WTC11 (cell line): ENCODE measurements at regions not wholly inside any gene's neighbourhood (a gene's known extent, or its start where the extent isn't known, plus 50 kb on each side); places are given as distances from the start of the nearest gene placed in this dataset.

Experiments used
- ATAC-seq: fragments of 200-7000 bp; cut with Tn5 transposase; 2 replicates; pipeline ENCODE4 v1.10.0; 2021; ENCODE audit warnings: mild to moderate bottlenecking, moderate library complexity
- CTCF ChIA-PET: fragments of 300-600 bp; sonication (Branson Sonifier 250); formaldehyde crosslinking; loops from one replicate; lab custom pipeline; 2021; ENCODE audit warnings: antibody characterized with exemption; lab: Charles Lee
- POLR2A ChIA-PET: fragments of 350-600 bp; sonication (Branson Sonifier 250); formaldehyde crosslinking; loops from one replicate; lab custom pipeline; 2021; ENCODE audit warnings: antibody characterized with exemption; lab: Charles Lee
- DNase-seq: peaks from one replicate; pipeline ENCODE4 v3.0.0; 2021; ENCODE audit warnings: low spot score
- H3K27ac Mint-ChIP-seq: 2 replicates; pipeline ENCODE4 v1.8.0; 2021; ENCODE audit warnings: mixed read lengths
- H3K27me3 Mint-ChIP-seq: 2 replicates; pipeline ENCODE4 v1.8.0; 2021; ENCODE audit warnings: low read depth, mild to moderate bottlenecking, moderate library complexity, mixed read lengths
- H3K36me3 Mint-ChIP-seq: 2 replicates; pipeline ENCODE4 v1.8.0; 2021; ENCODE audit warnings: mixed read lengths
- H3K4me1 Mint-ChIP-seq: 2 replicates; pipeline ENCODE4 v1.8.0; 2022; ENCODE audit warnings: mixed read lengths
- H3K4me3 Mint-ChIP-seq: 2 replicates; pipeline ENCODE4 v1.8.0; 2021; ENCODE audit warnings: mild to moderate bottlenecking, moderate library complexity, mixed read lengths
- H3K9me3 Mint-ChIP-seq: 2 replicates; pipeline ENCODE4 v1.8.0; 2021; ENCODE audit warnings: mixed read lengths
- ATF1 ChIP-seq: sonication (generic); formaldehyde crosslinking; IDR thresholded peaks from 2 replicates; pipeline ENCODE4 v1.8.1; 2023; ENCODE audit warnings: mild to moderate bottlenecking, moderate library complexity, missing genetic modification reagents
- ATF6 ChIP-seq: sonication (generic); formaldehyde crosslinking; IDR thresholded peaks from 2 replicates; pipeline ENCODE4 v1.8.1; 2023; ENCODE audit warnings: mild to moderate bottlenecking, missing genetic modification reagents
- CBFB ChIP-seq: sonication (generic); formaldehyde crosslinking; IDR thresholded peaks from 2 replicates; pipeline ENCODE4 v1.8.1; 2022; ENCODE audit warnings: mild to moderate bottlenecking, low read depth, missing genetic modification reagents
- ELF4 ChIP-seq: sonication (generic); formaldehyde crosslinking; IDR thresholded peaks from 2 replicates; pipeline ENCODE4 v1.8.1; 2022; ENCODE audit warnings: low read depth, mild to moderate bottlenecking, moderate library complexity, missing genetic modification reagents
- FOXK1 ChIP-seq: sonication (generic); formaldehyde crosslinking; IDR thresholded peaks from 2 replicates; pipeline ENCODE4 v1.8.0; 2022; ENCODE audit warnings: mild to moderate bottlenecking, moderate library complexity, missing genetic modification reagents
- GTF2I ChIP-seq: fragments of 250-450 bp; sonication (Bioruptor Pico); conservative IDR thresholded peaks from 2 replicates; pipeline ENCODE4 v1.4.0; 2021; ENCODE audit warnings: mild to moderate bottlenecking
- IRF2 ChIP-seq: sonication (generic); formaldehyde crosslinking; IDR thresholded peaks from 2 replicates; pipeline ENCODE4 v1.8.0; 2022; ENCODE audit warnings: low read depth, missing genetic modification reagents, borderline replicate concordance
- RELA ChIP-seq: sonication (generic); formaldehyde crosslinking; IDR thresholded peaks from 2 replicates; pipeline ENCODE4 v1.8.1; 2022; ENCODE audit warnings: missing genetic modification reagents, mild to moderate bottlenecking, borderline replicate concordance
- STAT6 ChIP-seq: sonication (generic); formaldehyde crosslinking; conservative IDR thresholded peaks from 2 replicates; pipeline ENCODE4 v1.8.1; 2023; ENCODE audit warnings: mild to moderate bottlenecking, low read depth, missing genetic modification reagents, moderate library complexity
- TEAD1 ChIP-seq: sonication (generic); formaldehyde crosslinking; IDR thresholded peaks from 2 replicates; pipeline ENCODE4 v1.8.0; 2022; ENCODE audit warnings: mild to moderate bottlenecking, missing genetic modification reagents
- TP53 ChIP-seq: sonication (generic); formaldehyde crosslinking; IDR thresholded peaks from 2 replicates; pipeline ENCODE4 v1.8.1; 2023; ENCODE audit warnings: mild to moderate bottlenecking, missing genetic modification reagents
- ZNF396 ChIP-seq: fragments of 250-450 bp; sonication (Bioruptor Pico); IDR thresholded peaks from 2 replicates; pipeline ENCODE4 v1.8.0; 2021; ENCODE audit warnings: mild to moderate bottlenecking, moderate library complexity, borderline replicate concordance
- ZNF425 ChIP-seq: fragments of 250-450 bp; sonication (Bioruptor Pico); conservative IDR thresholded peaks from 2 replicates; pipeline ENCODE4 v1.9.0; 2021; ENCODE audit warnings: mild to moderate bottlenecking
- TF ChIP-seq, protein P1 (sequence below): sonication (generic); formaldehyde crosslinking; IDR thresholded peaks from 2 replicates; pipeline ENCODE4 v1.8.0; 2023; ENCODE audit warnings: missing genetic modification reagents, mild to moderate bottlenecking, borderline replicate concordance
- TF ChIP-seq, protein P2 (sequence below): sonication (generic); formaldehyde crosslinking; IDR thresholded peaks from 2 replicates; pipeline ENCODE4 v1.8.0; 2023; ENCODE audit warnings: mild to moderate bottlenecking, missing genetic modification reagents
- TF ChIP-seq, protein P3 (sequence below): sonication (generic); formaldehyde crosslinking; IDR thresholded peaks from 2 replicates; pipeline ENCODE4 v1.8.1; 2022; ENCODE audit warnings: low read depth, mild to moderate bottlenecking, moderate library complexity, missing genetic modification reagents, borderline replicate concordance
- TF ChIP-seq, protein P4 (sequence below): sonication (generic); formaldehyde crosslinking; IDR thresholded peaks from 2 replicates; pipeline ENCODE4 v1.8.1; 2023; ENCODE audit warnings: mild to moderate bottlenecking, missing genetic modification reagents, moderate library complexity
- TF ChIP-seq, protein P5 (sequence below): sonication (generic); formaldehyde crosslinking; conservative IDR thresholded peaks from 2 replicates; pipeline ENCODE4 v1.8.1; 2022; ENCODE audit warnings: mild to moderate bottlenecking, missing genetic modification reagents

DNA sequence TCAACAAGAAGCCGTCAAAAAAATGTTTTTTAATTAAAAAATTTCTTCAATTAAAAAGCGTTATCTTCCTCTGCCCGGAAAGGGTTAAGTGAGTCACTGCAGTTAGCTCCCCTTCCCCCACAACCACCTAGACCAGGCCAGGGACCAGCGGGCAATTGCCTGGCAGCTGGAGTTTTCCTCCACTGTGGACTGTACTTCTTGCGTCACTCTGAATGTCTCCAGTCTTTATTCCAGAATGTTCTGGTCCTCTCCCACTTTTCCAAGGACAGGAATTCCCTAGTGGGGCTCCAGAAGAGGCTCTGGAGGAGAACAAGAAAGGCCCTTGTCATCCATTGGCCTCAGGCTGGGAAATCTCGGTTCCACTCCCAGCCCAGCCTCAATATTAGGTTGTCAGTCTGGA is 114.0 kb downstream of the C9orf50 start (continued):
- TF ChIP-seq, protein P1, sequence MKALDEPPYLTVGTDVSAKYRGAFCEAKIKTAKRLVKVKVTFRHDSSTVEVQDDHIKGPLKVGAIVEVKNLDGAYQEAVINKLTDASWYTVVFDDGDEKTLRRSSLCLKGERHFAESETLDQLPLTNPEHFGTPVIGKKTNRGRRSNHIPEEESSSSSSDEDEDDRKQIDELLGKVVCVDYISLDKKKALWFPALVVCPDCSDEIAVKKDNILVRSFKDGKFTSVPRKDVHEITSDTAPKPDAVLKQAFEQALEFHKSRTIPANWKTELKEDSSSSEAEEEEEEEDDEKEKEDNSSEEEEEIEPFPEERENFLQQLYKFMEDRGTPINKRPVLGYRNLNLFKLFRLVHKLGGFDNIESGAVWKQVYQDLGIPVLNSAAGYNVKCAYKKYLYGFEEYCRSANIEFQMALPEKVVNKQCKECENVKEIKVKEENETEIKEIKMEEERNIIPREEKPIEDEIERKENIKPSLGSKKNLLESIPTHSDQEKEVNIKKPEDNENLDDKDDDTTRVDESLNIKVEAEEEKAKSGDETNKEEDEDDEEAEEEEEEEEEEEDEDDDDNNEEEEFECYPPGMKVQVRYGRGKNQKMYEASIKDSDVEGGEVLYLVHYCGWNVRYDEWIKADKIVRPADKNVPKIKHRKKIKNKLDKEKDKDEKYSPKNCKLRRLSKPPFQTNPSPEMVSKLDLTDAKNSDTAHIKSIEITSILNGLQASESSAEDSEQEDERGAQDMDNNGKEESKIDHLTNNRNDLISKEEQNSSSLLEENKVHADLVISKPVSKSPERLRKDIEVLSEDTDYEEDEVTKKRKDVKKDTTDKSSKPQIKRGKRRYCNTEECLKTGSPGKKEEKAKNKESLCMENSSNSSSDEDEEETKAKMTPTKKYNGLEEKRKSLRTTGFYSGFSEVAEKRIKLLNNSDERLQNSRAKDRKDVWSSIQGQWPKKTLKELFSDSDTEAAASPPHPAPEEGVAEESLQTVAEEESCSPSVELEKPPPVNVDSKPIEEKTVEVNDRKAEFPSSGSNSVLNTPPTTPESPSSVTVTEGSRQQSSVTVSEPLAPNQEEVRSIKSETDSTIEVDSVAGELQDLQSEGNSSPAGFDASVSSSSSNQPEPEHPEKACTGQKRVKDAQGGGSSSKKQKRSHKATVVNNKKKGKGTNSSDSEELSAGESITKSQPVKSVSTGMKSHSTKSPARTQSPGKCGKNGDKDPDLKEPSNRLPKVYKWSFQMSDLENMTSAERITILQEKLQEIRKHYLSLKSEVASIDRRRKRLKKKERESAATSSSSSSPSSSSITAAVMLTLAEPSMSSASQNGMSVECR (CRISPR knock-in tag) = no peak

DNA sequence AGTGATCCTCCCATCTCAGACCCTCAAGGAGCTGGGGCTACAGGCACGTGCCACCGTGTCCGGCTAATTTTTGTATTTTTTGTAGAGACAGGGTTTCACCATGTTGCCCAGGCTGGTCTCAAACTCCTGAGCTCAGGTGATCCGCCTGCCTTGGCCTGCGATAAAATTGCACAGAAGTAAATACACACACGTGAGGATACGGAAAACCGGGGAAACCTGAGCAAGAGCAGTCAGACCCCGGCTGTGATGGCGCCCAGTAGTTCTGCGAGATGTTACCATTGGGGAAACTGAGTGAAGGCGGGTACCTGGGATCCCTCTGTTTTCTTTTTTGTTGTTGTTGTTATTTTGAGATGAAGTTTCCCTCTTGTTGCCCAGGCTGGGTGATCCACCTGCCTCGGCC is 114.9 kb downstream of the C9orf50 start:
- 0 out of 2 replicates have a peak, but pooled peaks cover 5% of the 10 kb centered on the region for H3K9me3 Mint-ChIP-seq
- no peak overlapping the region for H3K27ac Mint-ChIP-seq
- no peaks in the 10 kb centered on the region for H3K36me3 Mint-ChIP-seq
- H3K4me1 Mint-ChIP-seq = peaks cover 19% of the 10 kb centered on the region
- ChIA-PET CTCF (no interaction called here), POLR2A (interaction anchor here (1.5 kb wide), 1 partner anchor 48 kb away, joined by 3 read pairs; no protein-coding TSS in a partner anchor)
- no peak for ATAC-seq
- no peak overlapping the region for H3K4me3 Mint-ChIP-seq
- H3K27me3 Mint-ChIP-seq = peaks cover 11% of the 10 kb centered on the region
- DNase-seq = no peak
- no peak for TF ChIP-seq CBFB (CRISPR knock-in tag)
- no peak for TF ChIP-seq GTF2I
- TF ChIP-seq IRF2 (CRISPR knock-in tag) = no peak
- TF ChIP-seq, protein P2, sequence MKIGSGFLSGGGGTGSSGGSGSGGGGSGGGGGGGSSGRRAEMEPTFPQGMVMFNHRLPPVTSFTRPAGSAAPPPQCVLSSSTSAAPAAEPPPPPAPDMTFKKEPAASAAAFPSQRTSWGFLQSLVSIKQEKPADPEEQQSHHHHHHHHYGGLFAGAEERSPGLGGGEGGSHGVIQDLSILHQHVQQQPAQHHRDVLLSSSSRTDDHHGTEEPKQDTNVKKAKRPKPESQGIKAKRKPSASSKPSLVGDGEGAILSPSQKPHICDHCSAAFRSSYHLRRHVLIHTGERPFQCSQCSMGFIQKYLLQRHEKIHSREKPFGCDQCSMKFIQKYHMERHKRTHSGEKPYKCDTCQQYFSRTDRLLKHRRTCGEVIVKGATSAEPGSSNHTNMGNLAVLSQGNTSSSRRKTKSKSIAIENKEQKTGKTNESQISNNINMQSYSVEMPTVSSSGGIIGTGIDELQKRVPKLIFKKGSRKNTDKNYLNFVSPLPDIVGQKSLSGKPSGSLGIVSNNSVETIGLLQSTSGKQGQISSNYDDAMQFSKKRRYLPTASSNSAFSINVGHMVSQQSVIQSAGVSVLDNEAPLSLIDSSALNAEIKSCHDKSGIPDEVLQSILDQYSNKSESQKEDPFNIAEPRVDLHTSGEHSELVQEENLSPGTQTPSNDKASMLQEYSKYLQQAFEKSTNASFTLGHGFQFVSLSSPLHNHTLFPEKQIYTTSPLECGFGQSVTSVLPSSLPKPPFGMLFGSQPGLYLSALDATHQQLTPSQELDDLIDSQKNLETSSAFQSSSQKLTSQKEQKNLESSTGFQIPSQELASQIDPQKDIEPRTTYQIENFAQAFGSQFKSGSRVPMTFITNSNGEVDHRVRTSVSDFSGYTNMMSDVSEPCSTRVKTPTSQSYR (CRISPR knock-in tag) = no peak
- TF ChIP-seq, protein P3, sequence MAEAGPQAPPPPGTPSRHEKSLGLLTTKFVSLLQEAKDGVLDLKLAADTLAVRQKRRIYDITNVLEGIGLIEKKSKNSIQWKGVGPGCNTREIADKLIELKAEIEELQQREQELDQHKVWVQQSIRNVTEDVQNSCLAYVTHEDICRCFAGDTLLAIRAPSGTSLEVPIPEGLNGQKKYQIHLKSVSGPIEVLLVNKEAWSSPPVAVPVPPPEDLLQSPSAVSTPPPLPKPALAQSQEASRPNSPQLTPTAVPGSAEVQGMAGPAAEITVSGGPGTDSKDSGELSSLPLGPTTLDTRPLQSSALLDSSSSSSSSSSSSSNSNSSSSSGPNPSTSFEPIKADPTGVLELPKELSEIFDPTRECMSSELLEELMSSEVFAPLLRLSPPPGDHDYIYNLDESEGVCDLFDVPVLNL (CRISPR knock-in tag) = no peak
- TF ChIP-seq FOXK1 (CRISPR knock-in tag) = no peak
- TF ChIP-seq ZNF425 (CRISPR knock-in tag) = no peak
- no peak for TF ChIP-seq STAT6 (CRISPR knock-in tag)
- TF ChIP-seq TEAD1 (CRISPR knock-in tag) = no peak
- no peak for TF ChIP-seq RELA (CRISPR knock-in tag)
- no peak for TF ChIP-seq ATF6 (CRISPR knock-in tag)
- TF ChIP-seq TP53 = no peak
- TF ChIP-seq ZNF396 = no peak
- TF ChIP-seq, protein P4, sequence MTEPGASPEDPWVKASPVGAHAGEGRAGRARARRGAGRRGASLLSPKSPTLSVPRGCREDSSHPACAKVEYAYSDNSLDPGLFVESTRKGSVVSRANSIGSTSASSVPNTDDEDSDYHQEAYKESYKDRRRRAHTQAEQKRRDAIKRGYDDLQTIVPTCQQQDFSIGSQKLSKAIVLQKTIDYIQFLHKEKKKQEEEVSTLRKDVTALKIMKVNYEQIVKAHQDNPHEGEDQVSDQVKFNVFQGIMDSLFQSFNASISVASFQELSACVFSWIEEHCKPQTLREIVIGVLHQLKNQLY = no peak
- TF ChIP-seq, protein P5, sequence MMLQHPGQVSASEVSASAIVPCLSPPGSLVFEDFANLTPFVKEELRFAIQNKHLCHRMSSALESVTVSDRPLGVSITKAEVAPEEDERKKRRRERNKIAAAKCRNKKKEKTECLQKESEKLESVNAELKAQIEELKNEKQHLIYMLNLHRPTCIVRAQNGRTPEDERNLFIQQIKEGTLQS (CRISPR knock-in tag) = no peak
- no peak for TF ChIP-seq ATF1
- TF ChIP-seq ELF4 (CRISPR knock-in tag) = no peak
